H9 (cell line): ENCODE measurements at regions not wholly inside any gene's neighbourhood (a gene's known extent, or its start where the extent isn't known, plus 50 kb on each side); places are given as distances from the start of the nearest gene placed in this dataset.

ENCODE experiments used
- DNase-seq: peaks from one replicate; pipeline ENCODE4 v3.0.0-alpha.2; 2017
- H2AFZ ChIP-seq: one replicate; pipeline ENCODE4 v1.6.1; 2013; ENCODE audit warnings: mild to moderate bottlenecking, low read length, control low read depth, moderate library complexity
- H2AK5ac ChIP-seq: 2 replicates; pipeline ENCODE4 v1.6.1; 2013; ENCODE audit warnings: low read length, control low read depth, mixed read lengths; ENCODE audit not compliant: insufficient read length
- H2BK120ac ChIP-seq: one replicate; pipeline ENCODE4 v1.6.1; 2013; ENCODE audit warnings: low read depth, mild to moderate bottlenecking, low read length, control low read depth, inconsistent platforms; ENCODE audit not compliant: poor library complexity, severe bottlenecking
- H2BK12ac ChIP-seq: 2 replicates; pipeline ENCODE4 v1.6.1; 2013; ENCODE audit warnings: low read length, control low read depth, mixed read lengths, low read depth; ENCODE audit not compliant: insufficient read length
- H2BK15ac ChIP-seq: 2 replicates; pipeline ENCODE4 v1.6.1; 2013; ENCODE audit warnings: low read depth, low read length, control low read depth
- H2BK20ac ChIP-seq: one replicate; pipeline ENCODE4 v1.6.1; 2013; ENCODE audit warnings: low read depth, mild to moderate bottlenecking, low read length, control low read depth, inconsistent platforms; ENCODE audit not compliant: poor library complexity, severe bottlenecking
- H2BK5ac ChIP-seq: 2 replicates; pipeline ENCODE4 v1.6.1; 2013; ENCODE audit warnings: low read length, control low read depth, mixed read lengths; ENCODE audit not compliant: insufficient read length
- H3K14ac ChIP-seq: 2 replicates; pipeline ENCODE4 v1.6.1; 2013; ENCODE audit warnings: low read length, control low read depth; ENCODE audit not compliant: insufficient read depth
- H3K18ac ChIP-seq: 2 replicates; pipeline ENCODE4 v1.6.1; 2013; ENCODE audit warnings: low read depth, mild to moderate bottlenecking, mixed read lengths, low read length, control low read depth; ENCODE audit not compliant: insufficient read length
- H3K23ac ChIP-seq: 2 replicates; pipeline ENCODE4 v1.6.1; 2013; ENCODE audit warnings: low read length, control low read depth, mixed read lengths, low read depth; ENCODE audit not compliant: insufficient read length
- H3K23me2 ChIP-seq: 2 replicates; pipeline ENCODE4 v1.6.1; 2013; ENCODE audit warnings: low read depth, mild to moderate bottlenecking, mixed read lengths, low read length, control low read depth; ENCODE audit not compliant: insufficient read length, poor library complexity, severe bottlenecking
- H3K27ac ChIP-seq: 2 replicates; pipeline ENCODE4 v1.5.1; 2013; ENCODE audit warnings: low read length, control low read depth, mixed read lengths, low read depth; ENCODE audit not compliant: insufficient read length
- H3K27me3 ChIP-seq: 2 replicates; pipeline ENCODE4 v1.6.1; 2013; ENCODE audit warnings: low read length, control low read depth, inconsistent platforms; ENCODE audit not compliant: insufficient read depth
- H3K4ac ChIP-seq: 2 replicates; pipeline ENCODE4 v1.6.1; 2013; ENCODE audit warnings: low read depth, mild to moderate bottlenecking, control low read depth, inconsistent platforms, low read length, moderate library complexity
- H3K4me1 ChIP-seq: 2 replicates; pipeline ENCODE4 v1.6.1; 2013; ENCODE audit warnings: low read length, control low read depth, inconsistent platforms; ENCODE audit not compliant: insufficient read depth
- H3K4me2 ChIP-seq: 2 replicates; pipeline ENCODE4 v1.6.1; 2013; ENCODE audit warnings: low read length, control low read depth, mixed read lengths; ENCODE audit not compliant: insufficient read length, insufficient read depth
- H3K56ac ChIP-seq: 2 replicates; pipeline ENCODE4 v1.6.1; 2013; ENCODE audit warnings: low read depth, mild to moderate bottlenecking, mixed read lengths, low read length, control low read depth; ENCODE audit not compliant: insufficient read length
- H3K79me1 ChIP-seq: 2 replicates; pipeline ENCODE4 v1.6.1; 2013; ENCODE audit warnings: low read depth, mild to moderate bottlenecking, moderate library complexity, low read length, control low read depth, inconsistent platforms; ENCODE audit not compliant: insufficient read depth, poor library complexity, severe bottlenecking
- H3K79me2 ChIP-seq: 2 replicates; pipeline ENCODE4 v1.6.1; 2013; ENCODE audit warnings: low read length, control low read depth, inconsistent platforms; ENCODE audit not compliant: insufficient read depth
- H3K9ac ChIP-seq: 2 replicates; pipeline ENCODE4 v1.6.1; 2013; ENCODE audit warnings: low read length, control low read depth, mixed read lengths; ENCODE audit not compliant: insufficient read length; ENCODE audit errors: extremely low read depth
- H3K9me3 ChIP-seq: one replicate; pipeline ENCODE4 v1.6.1; 2013; ENCODE audit warnings: low read depth, low read length, inconsistent platforms; ENCODE audit not compliant: control insufficient read depth
- H3T11ph ChIP-seq: one replicate; pipeline ENCODE4 v1.6.1; 2013; ENCODE audit warnings: mild to moderate bottlenecking, low read length, control low read depth, inconsistent platforms
- H4K20me1 ChIP-seq: one replicate; pipeline ENCODE4 v1.6.1; 2013; ENCODE audit not compliant: control insufficient read depth, insufficient read length, insufficient read depth
- H4K5ac ChIP-seq: 2 replicates; pipeline ENCODE4 v1.6.1; 2013; ENCODE audit warnings: low read depth, mild to moderate bottlenecking, mixed read lengths, low read length, control low read depth; ENCODE audit not compliant: insufficient read length
- H4K8ac ChIP-seq: replicated peaks from 2 replicates; pipeline ENCODE4 v1.6.1; 2013; ENCODE audit warnings: low read length, control low read depth, mixed read lengths, low read depth; ENCODE audit not compliant: insufficient read length
- H4K91ac ChIP-seq: 2 replicates; pipeline ENCODE4 v1.6.1; 2013; ENCODE audit warnings: low read depth, mild to moderate bottlenecking, moderate library complexity, mixed read lengths, low read length, control low read depth; ENCODE audit not compliant: insufficient read length
- H3K27ac Mint-ChIP-seq, 3 experiments: 2 replicates in 2 of 3; 3 replicates in 1 of 3; pipeline ENCODE4 v1.8.0; 2020 to 2021; ENCODE audit warnings: mixed read lengths in 3 of 3, mild to moderate bottlenecking in 1 of 3, moderate library complexity in 1 of 3
- H3K27me3 Mint-ChIP-seq: 2 replicates; pipeline ENCODE4 v1.8.0; 2021; ENCODE audit warnings: low read depth, mild to moderate bottlenecking, moderate library complexity, mixed read lengths
- H3K36me3 Mint-ChIP-seq, 3 experiments: 2 replicates in 2 of 3; 3 replicates in 1 of 3; pipeline ENCODE4 v1.8.0; 2020 to 2021; ENCODE audit warnings: low read depth in 3 of 3, mixed read lengths in 3 of 3; ENCODE audit not compliant: insufficient read depth in 1 of 3
- H3K4me1 Mint-ChIP-seq, 2 experiments: 2 replicates each; pipeline ENCODE4 v1.8.0; 2020; ENCODE audit warnings: mixed read lengths in 2 of 2
- H3K4me3 Mint-ChIP-seq, 2 experiments: 2 replicates in 1 of 2; 3 replicates in 1 of 2; pipeline ENCODE4 v1.8.0; 2020 to 2021; ENCODE audit warnings: mild to moderate bottlenecking in 2 of 2, mixed read lengths in 2 of 2, moderate library complexity in 1 of 2
- H3K9me3 Mint-ChIP-seq, 2 experiments: 2 replicates in 1 of 2; 3 replicates in 1 of 2; pipeline ENCODE4 v1.8.0; 2020; ENCODE audit warnings: mild to moderate bottlenecking in 2 of 2, mixed read lengths in 2 of 2, moderate library complexity in 1 of 2
- CTCF ChIP-seq: fragments of 200-600 bp; sonication (generic); conservative IDR thresholded peaks from 3 replicates; pipeline ENCODE4 v1.8.0; 2021; ENCODE audit warnings: antibody characterized with exemption, mild to moderate bottlenecking
- WGBS: extraction: QIAGEN DNeasy Blood & Tissue Kit; methylation state at CpG from one replicate; pipeline ENCODE4 v1.1.7; 2013; ENCODE audit warnings: missing lambda C conversion rate, low lambda C conversion rate, mixed read lengths; ENCODE audit not compliant: insufficient read length; ENCODE audit errors: extremely low coverage; 5-methylcytosine and 5-hydroxymethylcytosine counted together

- Histone ChIP-seq H3K23me2 (no peaks in the 10 kb centered on the region), H4K8ac (no peak overlapping the region), H3K9me3 (no peaks in the 10 kb centered on the region), H3K79me2 (no peaks in the 10 kb centered on the region), H4K5ac (no peak overlapping the region), H2BK120ac (no peak overlapping the region), H4K91ac (no peak overlapping the region), H3K4me2 (no peak overlapping the region), H3K4ac (no peak overlapping the region), H3K9ac (no peak overlapping the region), H3K27me3 (no peaks in the 10 kb centered on the region), H3K56ac (no peak overlapping the region), H3K23ac (no peak overlapping the region), H2BK15ac (no peak overlapping the region), H3K4me1 (no peaks in the 10 kb centered on the region), H2AFZ (no peak overlapping the region), H3K79me1 (no peaks in the 10 kb centered on the region), H2BK5ac (no peak overlapping the region), H2BK20ac (no peak overlapping the region), H2BK12ac (no peak overlapping the region), H3K27ac (no peak overlapping the region), H3K14ac (no peak overlapping the region), H4K20me1 (no peaks in the 10 kb centered on the region), H2AK5ac (no peak overlapping the region), H3T11ph (no peak overlapping the region), H3K18ac (no peak overlapping the region)
- H3K9me3 Mint-ChIP-seq = peaks cover 3 to 10% of the 10 kb centered on the region in 2 experiments; a peak in 4 of 5 replicates
- WGBS = no CpG with 5 or more reads among the region's 1 CpG
- no peak for TF ChIP-seq CTCF
- DNase-seq = no peak
- no peaks in the 10 kb centered on the region for H3K27me3 Mint-ChIP-seq
- H3K4me3 Mint-ChIP-seq = no peak overlapping the region
- peaks cover 0 to 5% (median 5%) of the 10 kb centered on the region in 3 experiments; a peak in 4 of 7 replicates for H3K36me3 Mint-ChIP-seq
- H3K4me1 Mint-ChIP-seq = peaks cover 4 to 8% of the 10 kb centered on the region in 2 experiments; a peak in 3 of 4 replicates
- H3K27ac Mint-ChIP-seq = no peak overlapping the region; a peak in 1 of 7 replicates
Measured at GRCh38 chr5:167463939-167464338, 827.5 kb upstream of the WWC1 start.
